Calu3 (cell line): ENCODE measurements at regions not wholly inside any gene's neighbourhood (a gene's known extent, or its start where the extent isn't known, plus 50 kb on each side); places are given as distances from the start of the nearest gene placed in this dataset.

Source experiments
- BruUV-seq: library from RNA; stranded (reverse); fragments of 400-500 nt; replicated peaks from 2 replicates; lab custom pipeline; 2021; lab: Mats Ljungman, UMichigan
- CTCF ChIA-PET: fragments of 300-600 bp; sonication (Branson Sonifier 250); formaldehyde crosslinking; loops from one replicate; lab custom pipeline; 2022; ENCODE audit warnings: antibody characterized with exemption; lab: Charles Lee
- DNase-seq: peaks from one replicate; pipeline ENCODE4 v3.0.0; 2022
- H3K27ac Mint-ChIP-seq: one replicate; pipeline ENCODE4 v1.8.0; 2022; ENCODE audit warnings: mixed read lengths; ENCODE audit not compliant: unreplicated experiment
- H3K27me3 Mint-ChIP-seq: one replicate; pipeline ENCODE4 v1.8.0; 2022; ENCODE audit warnings: mixed read lengths; ENCODE audit not compliant: unreplicated experiment
- H3K36me3 Mint-ChIP-seq: one replicate; pipeline ENCODE4 v1.8.0; 2022; ENCODE audit warnings: mild to moderate bottlenecking, moderate library complexity, mixed read lengths; ENCODE audit not compliant: insufficient read depth, unreplicated experiment
- H3K4me1 Mint-ChIP-seq: one replicate; pipeline ENCODE4 v1.8.0; 2022; ENCODE audit warnings: mild to moderate bottlenecking, low read depth, mixed read lengths; ENCODE audit not compliant: unreplicated experiment
- H3K4me3 Mint-ChIP-seq: one replicate; pipeline ENCODE4 v1.8.0; 2022; ENCODE audit warnings: mild to moderate bottlenecking, low read depth, moderate library complexity, mixed read lengths; ENCODE audit not compliant: unreplicated experiment
- H3K9me3 Mint-ChIP-seq: one replicate; pipeline ENCODE4 v1.8.0; 2022; ENCODE audit warnings: low read depth, mixed read lengths; ENCODE audit not compliant: unreplicated experiment
- intact Hi-C: fragments of 100-400 bp; cut with micrococcal nuclease; formaldehyde crosslinking; loops from one replicate; pipeline ENCODE4 v1.10.0; 2022; ENCODE audit not compliant: unreplicated experiment
- TF ChIP-seq, protein P1 (sequence below): fragments of 200-600 bp; IDR thresholded peaks from one replicate; pipeline ENCODE4 v1.8.0; 2022; ENCODE audit warnings: antibody characterized with exemption; ENCODE audit not compliant: unreplicated experiment

GRCh38 chr3:78420611-78421010, 1347.2 kb downstream of the ROBO1 start:
- no peaks in the 10 kb centered on the region for H3K9me3 Mint-ChIP-seq
- H3K27me3 Mint-ChIP-seq: no peaks in the 10 kb centered on the region
- no peak for DNase-seq
- TF ChIP-seq, protein P1, sequence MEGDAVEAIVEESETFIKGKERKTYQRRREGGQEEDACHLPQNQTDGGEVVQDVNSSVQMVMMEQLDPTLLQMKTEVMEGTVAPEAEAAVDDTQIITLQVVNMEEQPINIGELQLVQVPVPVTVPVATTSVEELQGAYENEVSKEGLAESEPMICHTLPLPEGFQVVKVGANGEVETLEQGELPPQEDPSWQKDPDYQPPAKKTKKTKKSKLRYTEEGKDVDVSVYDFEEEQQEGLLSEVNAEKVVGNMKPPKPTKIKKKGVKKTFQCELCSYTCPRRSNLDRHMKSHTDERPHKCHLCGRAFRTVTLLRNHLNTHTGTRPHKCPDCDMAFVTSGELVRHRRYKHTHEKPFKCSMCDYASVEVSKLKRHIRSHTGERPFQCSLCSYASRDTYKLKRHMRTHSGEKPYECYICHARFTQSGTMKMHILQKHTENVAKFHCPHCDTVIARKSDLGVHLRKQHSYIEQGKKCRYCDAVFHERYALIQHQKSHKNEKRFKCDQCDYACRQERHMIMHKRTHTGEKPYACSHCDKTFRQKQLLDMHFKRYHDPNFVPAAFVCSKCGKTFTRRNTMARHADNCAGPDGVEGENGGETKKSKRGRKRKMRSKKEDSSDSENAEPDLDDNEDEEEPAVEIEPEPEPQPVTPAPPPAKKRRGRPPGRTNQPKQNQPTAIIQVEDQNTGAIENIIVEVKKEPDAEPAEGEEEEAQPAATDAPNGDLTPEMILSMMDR: no peak
- BruUV-seq: no TSS peak
- no peak overlapping the region for H3K4me3 Mint-ChIP-seq
- intact Hi-C loops: no loop called here
- H3K36me3 Mint-ChIP-seq: no peaks in the 10 kb centered on the region
- CTCF ChIA-PET: no interaction called here
- H3K4me1 Mint-ChIP-seq: no peaks in the 10 kb centered on the region
- H3K27ac Mint-ChIP-seq: no peak overlapping the region

GRCh38 chr3:78421247-78421966, 1346.4 kb downstream of the ROBO1 start:
- Mint-ChIP-seq H3K27me3 (no peaks in the 10 kb centered on the region), H3K36me3 (no peaks in the 10 kb centered on the region), H3K9me3 (no peaks in the 10 kb centered on the region), H3K27ac (no peak overlapping the region), H3K4me3 (no peak overlapping the region), H3K4me1 (no peaks in the 10 kb centered on the region)
- TF ChIP-seq, protein P1: no peak
- no TSS peak for BruUV-seq
- DNase-seq: no peak
- CTCF ChIA-PET: no interaction called here
- intact Hi-C loops: no loop called here

- TF ChIP-seq, protein P1: no peak
- no peak for DNase-seq
- CTCF ChIA-PET: no interaction called here
- no TSS peak for BruUV-seq
- H3K36me3 Mint-ChIP-seq: no peaks in the 10 kb centered on the region
- H3K27ac Mint-ChIP-seq: no peak overlapping the region
- H3K4me1 Mint-ChIP-seq: no peaks in the 10 kb centered on the region
- no peaks in the 10 kb centered on the region for H3K9me3 Mint-ChIP-seq
- no peak overlapping the region for H3K4me3 Mint-ChIP-seq
- H3K27me3 Mint-ChIP-seq: no peaks in the 10 kb centered on the region
- intact Hi-C loops: no loop called here
These were observed 1343.1 kb downstream of the ROBO1 start for GRCh38 chr3:78424656-78425055.

- TF ChIP-seq, protein P1: no peak
- H3K36me3 Mint-ChIP-seq: no peaks in the 10 kb centered on the region
- CTCF ChIA-PET: interaction anchor here (0.6 to 1.1 kb wide), 2 partner anchors 219 to 679 kb away, joined by 3 to 6 read pairs; no protein-coding TSS in a partner anchor
- H3K9me3 Mint-ChIP-seq: no peaks in the 10 kb centered on the region
- intact Hi-C loops: no loop called here
- BruUV-seq: no TSS peak
- H3K27me3 Mint-ChIP-seq: no peaks in the 10 kb centered on the region
- H3K27ac Mint-ChIP-seq: no peak overlapping the region
- DNase-seq: no peak
- H3K4me1 Mint-ChIP-seq: no peaks in the 10 kb centered on the region
- H3K4me3 Mint-ChIP-seq: no peak overlapping the region
These were observed 1341.3 kb downstream of the ROBO1 start for GRCh38 chr3:78426454-78426853.
